ENCODE measurements at regions not wholly inside any gene's neighbourhood (a gene's known extent, or its start where the extent isn't known, plus 50 kb on each side); places are given as distances from the start of the nearest gene placed in this dataset.

DNA sequence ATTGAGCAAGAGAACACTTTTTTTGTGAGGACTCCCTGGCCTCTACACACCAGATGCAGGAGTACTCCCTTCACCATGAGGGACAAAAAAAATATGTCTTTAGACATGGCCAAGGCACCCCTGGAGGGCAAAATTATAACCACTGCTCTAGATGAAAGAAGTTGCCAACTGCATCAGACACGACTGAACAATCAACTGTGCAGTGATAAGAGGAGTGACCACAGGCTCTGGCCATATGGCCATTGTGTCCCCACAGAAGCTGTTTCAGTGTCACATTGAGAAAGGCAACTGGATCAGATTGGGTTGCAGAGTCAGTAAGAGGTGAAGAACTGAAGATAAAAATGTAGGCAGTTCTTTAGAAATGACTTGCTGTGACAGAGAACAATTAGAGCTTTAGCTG, 85.7 kb downstream of the C6orf118 start:
- TF ChIP-seq, protein P1, sequence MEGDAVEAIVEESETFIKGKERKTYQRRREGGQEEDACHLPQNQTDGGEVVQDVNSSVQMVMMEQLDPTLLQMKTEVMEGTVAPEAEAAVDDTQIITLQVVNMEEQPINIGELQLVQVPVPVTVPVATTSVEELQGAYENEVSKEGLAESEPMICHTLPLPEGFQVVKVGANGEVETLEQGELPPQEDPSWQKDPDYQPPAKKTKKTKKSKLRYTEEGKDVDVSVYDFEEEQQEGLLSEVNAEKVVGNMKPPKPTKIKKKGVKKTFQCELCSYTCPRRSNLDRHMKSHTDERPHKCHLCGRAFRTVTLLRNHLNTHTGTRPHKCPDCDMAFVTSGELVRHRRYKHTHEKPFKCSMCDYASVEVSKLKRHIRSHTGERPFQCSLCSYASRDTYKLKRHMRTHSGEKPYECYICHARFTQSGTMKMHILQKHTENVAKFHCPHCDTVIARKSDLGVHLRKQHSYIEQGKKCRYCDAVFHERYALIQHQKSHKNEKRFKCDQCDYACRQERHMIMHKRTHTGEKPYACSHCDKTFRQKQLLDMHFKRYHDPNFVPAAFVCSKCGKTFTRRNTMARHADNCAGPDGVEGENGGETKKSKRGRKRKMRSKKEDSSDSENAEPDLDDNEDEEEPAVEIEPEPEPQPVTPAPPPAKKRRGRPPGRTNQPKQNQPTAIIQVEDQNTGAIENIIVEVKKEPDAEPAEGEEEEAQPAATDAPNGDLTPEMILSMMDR (optimal IDR thresholded peaks at IDR 0.05 in 1 of 3, IDR thresholded peaks at IDR 0.05 in 1 of 3, conservative IDR thresholded peaks at IDR 0.05 in 1 of 3; ENCODE audit: extremely low read depth in 1 of 3, insufficient read depth in 2 of 3, low read length in 3 of 3) = no peak
- TF ChIP-seq EZH2 (IDR thresholded peaks at IDR 0.05; ENCODE audit: low read length) = no peak

Data from keratinocyte (primary cell).